H1 (cell line): ENCODE measurements at regions not wholly inside any gene's neighbourhood (a gene's known extent, or its start where the extent isn't known, plus 50 kb on each side); places are given as distances from the start of the nearest gene placed in this dataset.

Experiments used
- CHD7 ChIP-seq: fragments of 300-600 bp; sonication (generic); IDR thresholded peaks from 2 replicates; pipeline ENCODE4 v1.7.1; 2012; ENCODE audit warnings: low read length, moderate library complexity, mild to moderate bottlenecking, inconsistent platforms; ENCODE audit not compliant: insufficient replicate concordance
- POU5F1 ChIP-seq: IDR thresholded peaks from 2 replicates; pipeline ENCODE4 v1.6.1; 2011; ENCODE audit warnings: low read depth, mild to moderate bottlenecking, low read length, moderate library complexity
- RXRA ChIP-seq: IDR thresholded peaks from 2 replicates; pipeline ENCODE4 v1.6.1; 2011; ENCODE audit warnings: low read depth, mild to moderate bottlenecking, low read length, moderate library complexity; ENCODE audit not compliant: insufficient read depth
- SIRT6 ChIP-seq: IDR thresholded peaks from one replicate; pipeline ENCODE4 v1.7.1; 2012; ENCODE audit warnings: low read length, inconsistent platforms
- TAF7 ChIP-seq: optimal IDR thresholded peaks from 2 replicates; pipeline ENCODE3; 2011; ENCODE audit warnings: low read depth, mild to moderate bottlenecking, inconsistent platforms, low read length, moderate library complexity, borderline replicate concordance
- TCF12 ChIP-seq: IDR thresholded peaks from 2 replicates; pipeline ENCODE4 v1.6.1; 2011; ENCODE audit warnings: low read depth, mild to moderate bottlenecking, low read length

- no peak for TF ChIP-seq SIRT6
- no peak for TF ChIP-seq POU5F1
- TF ChIP-seq TCF12, result no peak
- no peak for TF ChIP-seq RXRA
- no peak for TF ChIP-seq CHD7
- TF ChIP-seq TAF7, result no peak
These were observed 56.7 kb upstream of the SLC7A11 start (continued) for GRCh38 chr4:138298866-138299265.
